ENCODE measurements at regions not wholly inside any gene's neighbourhood (a gene's known extent, or its start where the extent isn't known, plus 50 kb on each side); places are given as distances from the start of the nearest gene placed in this dataset.

- no peaks in the 10 kb centered on the region for H3K9me3 ChIP-seq
- 89% methylated on average over 2 of the region's 2 CpGs for WGBS (ENCODE audit: insufficient coverage, low coverage, low lambda C conversion rate, missing lambda C conversion rate)
- ATAC-seq (no peak), DNase-seq (no peak)
- no peaks in the 10 kb centered on the region for H3K27me3 ChIP-seq
- no peak overlapping the region for H3K4me3 ChIP-seq
- no peak for TF ChIP-seq POLR2A (IDR thresholded peaks at IDR 0.05)
- no peak for TF ChIP-seq CTCF (IDR thresholded peaks at IDR 0.05)
- H3K4me1 ChIP-seq = no peaks in the 10 kb centered on the region
- intact Hi-C loops (cut with DNase I) = no loop called here
- H3K36me3 ChIP-seq = no peaks in the 10 kb centered on the region
- H3K27ac ChIP-seq = no peak overlapping the region
Measured at GRCh38 chr2:225742487-225742886, 343.0 kb downstream of the NYAP2 start.

GRCh38 chr2:225740086-225740485 lies 340.6 kb downstream of the NYAP2 start:
- Histone ChIP-seq H3K36me3 (no peaks in the 10 kb centered on the region), H3K4me1 (no peaks in the 10 kb centered on the region), H3K9me3 (no peaks in the 10 kb centered on the region), H3K27me3 (no peaks in the 10 kb centered on the region), H3K4me3 (no peak overlapping the region), H3K27ac (no peak overlapping the region)
- TF ChIP-seq POLR2A (IDR thresholded peaks at IDR 0.05) = no peak
- 51% methylated on average over 3 of the region's 3 CpGs for WGBS (ENCODE audit: insufficient coverage, low coverage, low lambda C conversion rate, missing lambda C conversion rate)
- intact Hi-C loops (cut with DNase I) = no loop called here
- no peak for DNase-seq
- ATAC-seq = no peak

- Histone ChIP-seq H3K9me3 (no peaks in the 10 kb centered on the region), H3K4me1 (no peaks in the 10 kb centered on the region), H3K27me3 (no peaks in the 10 kb centered on the region), H3K4me3 (no peak overlapping the region), H3K36me3 (no peaks in the 10 kb centered on the region), H3K27ac (no peak overlapping the region)
- WGBS (ENCODE audit: insufficient coverage, low coverage, low lambda C conversion rate, missing lambda C conversion rate) = 82% methylated on average over 2 of the region's 2 CpGs
- ATAC-seq = no peak
- DNase-seq = no peak
- TF ChIP-seq CTCF (IDR thresholded peaks at IDR 0.05) (no peak), POLR2A (IDR thresholded peaks at IDR 0.05) (no peak)
- intact Hi-C loops (cut with DNase I) = no loop called here
Measured at GRCh38 chr2:225739328-225739727, 339.8 kb downstream of the NYAP2 start.

GRCh38 chr2:225738735-225739134 lies 339.2 kb downstream of the NYAP2 start:
- DNase-seq (no peak), ATAC-seq (no peak)
- Histone ChIP-seq H3K4me1 (no peaks in the 10 kb centered on the region), H3K27ac (no peak overlapping the region), H3K36me3 (no peaks in the 10 kb centered on the region), H3K9me3 (no peaks in the 10 kb centered on the region), H3K27me3 (no peaks in the 10 kb centered on the region), H3K4me3 (no peak overlapping the region)
- WGBS (ENCODE audit: insufficient coverage, low coverage, low lambda C conversion rate, missing lambda C conversion rate) = 50% methylated on average over 1 of the region's 1 CpG
- intact Hi-C loops (cut with DNase I) = no loop called here
- TF ChIP-seq POLR2A (IDR thresholded peaks at IDR 0.05) (no peak), CTCF (IDR thresholded peaks at IDR 0.05) (no peak)

GRCh38 chr2:225737556-225737955 lies 338.0 kb downstream of the NYAP2 start:
- Histone ChIP-seq H3K36me3 (no peaks in the 10 kb centered on the region), H3K9me3 (no peaks in the 10 kb centered on the region), H3K4me3 (no peak overlapping the region), H3K27ac (no peak overlapping the region), H3K4me1 (no peaks in the 10 kb centered on the region), H3K27me3 (no peaks in the 10 kb centered on the region)
- DNase-seq (no peak), ATAC-seq (no peak)
- 6% methylated on average over 1 of the region's 1 CpG for WGBS (ENCODE audit: insufficient coverage, low coverage, low lambda C conversion rate, missing lambda C conversion rate)
- intact Hi-C loops (cut with DNase I) = no loop called here
- TF ChIP-seq POLR2A (IDR thresholded peaks at IDR 0.05) (no peak), CTCF (IDR thresholded peaks at IDR 0.05) (no peak)
